Hepatocyte (in vitro differentiated cells): ENCODE measurements at regions not wholly inside any gene's neighbourhood (a gene's known extent, or its start where the extent isn't known, plus 50 kb on each side); places are given as distances from the start of the nearest gene placed in this dataset. TPM values are rescaled to one million over a fixed set of nuclear protein-coding genes. Genes with fewer than 3 reads are reported as not detected.

Source experiments
- DNase-seq: peaks from one replicate; pipeline ENCODE4 v3.0.0-alpha.2; 2016; ENCODE audit warnings: low spot score
- H2AFZ ChIP-seq: fragments of 200-600 bp; sonication (generic); 2 replicates; pipeline ENCODE4 v1.6.0; 2016; ENCODE audit warnings: antibody characterized with exemption, mild to moderate bottlenecking
- H3K27ac ChIP-seq: fragments of 200-600 bp; sonication (generic); 2 replicates; pipeline ENCODE4 v1.5.1; 2016; ENCODE audit warnings: mild to moderate bottlenecking
- H3K27me3 ChIP-seq: fragments of 200-600 bp; sonication (generic); 2 replicates; pipeline ENCODE4 v1.6.1; 2016
- H3K36me3 ChIP-seq: fragments of 200-600 bp; sonication (generic); replicated peaks from 2 replicates; pipeline ENCODE4 v1.5.1; 2016; ENCODE audit warnings: low read depth; ENCODE audit not compliant: insufficient read depth
- H3K4me1 ChIP-seq: fragments of 200-600 bp; sonication (generic); 2 replicates; pipeline ENCODE4 v1.5.1; 2016; ENCODE audit warnings: mild to moderate bottlenecking, moderate library complexity; ENCODE audit not compliant: insufficient read depth
- H3K4me2 ChIP-seq: fragments of 200-600 bp; sonication (generic); 2 replicates; pipeline ENCODE4 v1.6.0; 2016
- H3K4me3 ChIP-seq: fragments of 200-600 bp; sonication (generic); 2 replicates; pipeline ENCODE4 v1.5.1; 2016; ENCODE audit warnings: mild to moderate bottlenecking
- H3K79me2 ChIP-seq: fragments of 200-600 bp; sonication (generic); 2 replicates; pipeline ENCODE4 v1.6.0; 2017; ENCODE audit warnings: mild to moderate bottlenecking
- H3K9me2 ChIP-seq: fragments of 200-600 bp; sonication (generic); replicated peaks from 2 replicates; pipeline ENCODE4 v1.6.0; 2017; ENCODE audit warnings: mild to moderate bottlenecking; ENCODE audit not compliant: insufficient read depth
- H3K9me3 ChIP-seq: fragments of 200-600 bp; sonication (generic); 2 replicates; pipeline ENCODE4 v1.5.1; 2016; ENCODE audit warnings: low read depth, mild to moderate bottlenecking
- H4K20me1 ChIP-seq: fragments of 200-600 bp; sonication (generic); 2 replicates; pipeline ENCODE4 v1.6.0; 2016; ENCODE audit warnings: mild to moderate bottlenecking; ENCODE audit not compliant: insufficient read depth, poor library complexity, severe bottlenecking
- CTCF ChIP-seq: fragments of 200-600 bp; sonication (generic); IDR thresholded peaks from 2 replicates; pipeline ENCODE4 v1.5.1; 2016; ENCODE audit warnings: antibody characterized with exemption, mild to moderate bottlenecking; ENCODE audit not compliant: poor library complexity
- EZH2 ChIP-seq: fragments of 200-600 bp; sonication (generic); IDR thresholded peaks from 2 replicates; pipeline ENCODE4 v1.6.1; 2016; ENCODE audit warnings: antibody characterized with exemption, mild to moderate bottlenecking, borderline replicate concordance
- EZH2phosphoT487 ChIP-seq: fragments of 200-600 bp; sonication (generic); IDR thresholded peaks from one replicate; pipeline ENCODE4 v1.6.1; 2018; ENCODE audit warnings: antibody characterized with exemption, mild to moderate bottlenecking, low read depth, moderate library complexity; ENCODE audit not compliant: unreplicated experiment, severe bottlenecking
- WGBS: methylation state at CpG from one replicate; pipeline ENCODE4 v1.1.6; 2016; ENCODE audit warnings: low lambda C conversion rate; ENCODE audit errors: missing lambda C conversion rate; 5-methylcytosine and 5-hydroxymethylcytosine counted together
- microRNA-seq: library from miRNA; unstranded; fragments of <30 nt; microRNA quantifications from one replicate; pipeline ENCODE4, GENCODE V29; 2017
- small RNA-seq: library from RNA; depleted of rRNA; stranded (forward); fragments of <200 nt; gene quantifications from one replicate; pipeline ENCODE3, GENCODE V24; 2014

GRCh38 chr3:96754128-96754527 lies 60.3 kb upstream of the EPHA6 start:
- Histone ChIP-seq H3K4me2 (no peak overlapping the region), H3K9me2 (no peaks in the 10 kb centered on the region), H2AFZ (no peak overlapping the region), H3K79me2 (no peaks in the 10 kb centered on the region), H3K27ac (no peak overlapping the region), H3K4me1 (no peaks in the 10 kb centered on the region), H3K9me3 (no peaks in the 10 kb centered on the region), H4K20me1 (no peaks in the 10 kb centered on the region), H3K36me3 (no peaks in the 10 kb centered on the region), H3K4me3 (no peak overlapping the region), H3K27me3 (no peaks in the 10 kb centered on the region)
- no peak for TF ChIP-seq EZH2
- TF ChIP-seq EZH2phosphoT487 = no peak
- no peak for TF ChIP-seq CTCF
- 91% methylated on average over 5 of the region's 5 CpGs for WGBS
- DNase-seq = no peak

- DNase-seq = no peak
- Histone ChIP-seq H3K9me2 (no peaks in the 10 kb centered on the region), H3K9me3 (no peaks in the 10 kb centered on the region), H3K27me3 (no peaks in the 10 kb centered on the region), H3K4me2 (no peak overlapping the region), H3K27ac (no peak overlapping the region), H3K79me2 (no peaks in the 10 kb centered on the region), H3K4me1 (no peaks in the 10 kb centered on the region), H3K4me3 (no peak overlapping the region), H2AFZ (no peak overlapping the region), H3K36me3 (no peaks in the 10 kb centered on the region), H4K20me1 (no peaks in the 10 kb centered on the region)
- TF ChIP-seq EZH2phosphoT487 = no peak
- 93% methylated on average over 4 of the region's 4 CpGs for WGBS
These were observed 58.9 kb upstream of the EPHA6 start for GRCh38 chr3:96755519-96755918.

GRCh38 chr3:96756516-96756915 lies 57.9 kb upstream of the EPHA6 start:
- H2AFZ ChIP-seq = no peak overlapping the region
- no peaks in the 10 kb centered on the region for H3K27me3 ChIP-seq
- H3K36me3 ChIP-seq = no peaks in the 10 kb centered on the region
- H3K9me2 ChIP-seq = no peaks in the 10 kb centered on the region
- no peaks in the 10 kb centered on the region for H3K4me1 ChIP-seq
- peak; percentile 14 for DNase-seq
- no peaks in the 10 kb centered on the region for H3K79me2 ChIP-seq
- no peak overlapping the region for H3K27ac ChIP-seq
- no peaks in the 10 kb centered on the region for H4K20me1 ChIP-seq
- H3K9me3 ChIP-seq = no peaks in the 10 kb centered on the region
- no peak overlapping the region for H3K4me2 ChIP-seq
- TF ChIP-seq CTCF = no peak
- TF ChIP-seq EZH2phosphoT487 = no peak
- TF ChIP-seq EZH2 = no peak
- H3K4me3 ChIP-seq = no peak overlapping the region
- 50% methylated on average over 1 of the region's 1 CpG for WGBS

GRCh38 chr3:96760956-96761355 lies 53.4 kb upstream of the EPHA6 start:
- Histone ChIP-seq H3K36me3 (no peaks in the 10 kb centered on the region), H3K9me2 (no peaks in the 10 kb centered on the region), H3K4me3 (no peak overlapping the region), H3K4me1 (no peaks in the 10 kb centered on the region), H3K9me3 (no peaks in the 10 kb centered on the region), H3K79me2 (no peaks in the 10 kb centered on the region), H3K27me3 (no peaks in the 10 kb centered on the region), H3K27ac (no peak overlapping the region), H4K20me1 (no peaks in the 10 kb centered on the region), H2AFZ (no peak overlapping the region), H3K4me2 (no peak overlapping the region)
- TF ChIP-seq CTCF (no peak), EZH2 (no peak), EZH2phosphoT487 (no peak)
- no peak for DNase-seq
- 71% methylated on average over 4 of the region's 4 CpGs for WGBS

Small RNA genes lying in the stretch of these regions (microRNA-seq; reads per million reads assigned to microRNA genes)
- not detected for gene MIR8060

Small RNA genes lying in the stretch of these regions (small RNA-seq; reads per million reads assigned to genes)
- not detected for gene MIR8060
- gene RNU6-1094P = not detected
